Dermis microvascular lymphatic vessel endothelial cell (primary cell): ENCODE measurements at regions not wholly inside any gene's neighbourhood (a gene's known extent, or its start where the extent isn't known, plus 50 kb on each side); places are given as distances from the start of the nearest gene placed in this dataset.

Experiments
- DNase-seq, 2 donors: peaks; one replicate each; pipeline versions ENCODE4 v3.0.0 to v3.0.0-alpha.2; 2010; ENCODE audit warnings: low read depth in 2 of 2

- peak; percentile 26 to 29 for DNase-seq
These were observed 64.9 kb downstream of the CD2 start for GRCh38 chr1:116819081-116819480.

- peak; percentile 87 to 93 for DNase-seq
These were observed 66.1 kb downstream of the CD2 start for GRCh38 chr1:116820369-116820768.

- DNase-seq = no peak
These were observed 67.5 kb downstream of the CD2 start for GRCh38 chr1:116821763-116822162.

- DNase-seq = no peak
These were observed 70.5 kb downstream of the CD2 start for GRCh38 chr1:116824631-116825206.

- peak in 1 of 2 donors; percentile 22 for DNase-seq
These were observed 71.0 kb downstream of the CD2 start for GRCh38 chr1:116825207-116825719.

GRCh38 chr1:116825720-116826438 lies 71.6 kb downstream of the CD2 start:
- DNase-seq = no peak

- peak in 1 of 2 donors; percentile 74 for DNase-seq
These were observed 72.8 kb downstream of the CD2 start for GRCh38 chr1:116826818-116827606.

GRCh38 chr1:116827607-116828105 lies 73.4 kb downstream of the CD2 start:
- no peak for DNase-seq

- no peak for DNase-seq
These were observed 77.3 kb upstream of the PTGFRN start for GRCh38 chr1:116832308-116832931.

GRCh38 chr1:116832932-116833578 lies 76.7 kb upstream of the PTGFRN start:
- no peak for DNase-seq

- DNase-seq = no peak
These were observed 76.0 kb upstream of the PTGFRN start for GRCh38 chr1:116833718-116834117.

GRCh38 chr1:116834595-116834994 lies 75.1 kb upstream of the PTGFRN start:
- no peak for DNase-seq

GRCh38 chr1:116835161-116835560 lies 74.6 kb upstream of the PTGFRN start:
- no peak for DNase-seq

GRCh38 chr1:116836099-116836498 lies 73.6 kb upstream of the PTGFRN start:
- no peak for DNase-seq

- DNase-seq = no peak
These were observed 68.0 kb upstream of the PTGFRN start for GRCh38 chr1:116841569-116842344.

GRCh38 chr1:116842654-116843053 lies 67.1 kb upstream of the PTGFRN start:
- DNase-seq = peak in 1 of 2 donors; percentile 26

GRCh38 chr1:116844775-116845174 lies 64.9 kb upstream of the PTGFRN start:
- DNase-seq = no peak

- DNase-seq = no peak
These were observed 62.5 kb upstream of the PTGFRN start for GRCh38 chr1:116847190-116847589.

GRCh38 chr1:116847688-116848531 lies 61.8 kb upstream of the PTGFRN start:
- DNase-seq = peak; percentile 88
